Activated CD4-positive, alpha-beta T cell treated with anti-CD3 and anti-CD28 coated beads, Interleukin-2, amount 10 ng/mL, durations not matched to agents 24 days and 14 days (primary cell): ENCODE measurements at regions not wholly inside any gene's neighbourhood (a gene's known extent, or its start where the extent isn't known, plus 50 kb on each side); places are given as distances from the start of the nearest gene placed in this dataset.
A peak's percentile ranks its signal among the peaks of the same experiment; 100 is the strongest.

ENCODE experiments used
- DNase-seq: peaks from one replicate; pipeline ENCODE4 v3.0.0; 2022
- H3K27ac Mint-ChIP-seq: one replicate; pipeline ENCODE4 v1.8.0; 2022; ENCODE audit warnings: mild to moderate bottlenecking, mixed read lengths
- H3K27me3 Mint-ChIP-seq: one replicate; pipeline ENCODE4 v1.8.0; 2022; ENCODE audit warnings: mixed read lengths
- H3K36me3 Mint-ChIP-seq: one replicate; pipeline ENCODE4 v1.8.0; 2022; ENCODE audit warnings: low read depth, mild to moderate bottlenecking, mixed read lengths
- H3K4me1 Mint-ChIP-seq: one replicate; pipeline ENCODE4 v1.8.0; 2021; ENCODE audit warnings: mixed read lengths
- H3K4me3 Mint-ChIP-seq: one replicate; pipeline ENCODE4 v1.8.0; 2022; ENCODE audit warnings: mild to moderate bottlenecking, moderate library complexity, mixed read lengths
- H3K9me3 Mint-ChIP-seq: one replicate; pipeline ENCODE4 v1.8.0; 2021; ENCODE audit warnings: mixed read lengths
- intact Hi-C: fragments of 100-400 bp; cut with micrococcal nuclease; formaldehyde crosslinking; loops from one replicate; pipeline ENCODE4 v1.15.1; 2023

GRCh38 chr22:49468487-49469198 is 359.0 kb downstream of the BRD1 start:
- H3K4me1 Mint-ChIP-seq, result peaks cover 1% of the 10 kb centered on the region
- H3K9me3 Mint-ChIP-seq, result no peaks in the 10 kb centered on the region
- intact Hi-C loops, result no loop called here
- H3K36me3 Mint-ChIP-seq, result no peaks in the 10 kb centered on the region
- H3K27me3 Mint-ChIP-seq, result no peaks in the 10 kb centered on the region
- no peak overlapping the region for H3K27ac Mint-ChIP-seq
- no peak for DNase-seq
- no peak overlapping the region for H3K4me3 Mint-ChIP-seq

GRCh38 chr22:49466878-49467595 is 360.6 kb downstream of the BRD1 start:
- H3K4me1 Mint-ChIP-seq, result peaks cover 2% of the 10 kb centered on the region
- no peaks in the 10 kb centered on the region for H3K9me3 Mint-ChIP-seq
- intact Hi-C loops, result no loop called here
- DNase-seq, result no peak
- H3K4me3 Mint-ChIP-seq, result no peak overlapping the region
- H3K36me3 Mint-ChIP-seq, result no peaks in the 10 kb centered on the region
- no peak overlapping the region for H3K27ac Mint-ChIP-seq
- H3K27me3 Mint-ChIP-seq, result no peaks in the 10 kb centered on the region

GRCh38 chr22:49464037-49464436 is 363.6 kb downstream of the BRD1 start:
- intact Hi-C loops, result no loop called here
- Mint-ChIP-seq H3K4me3 (no peak overlapping the region), H3K27ac (no peak overlapping the region), H3K27me3 (no peaks in the 10 kb centered on the region), H3K4me1 (peaks cover 2% of the 10 kb centered on the region), H3K36me3 (no peaks in the 10 kb centered on the region), H3K9me3 (no peaks in the 10 kb centered on the region)
- DNase-seq, result no peak

GRCh38 chr22:49462795-49463194 is 364.9 kb downstream of the BRD1 start:
- DNase-seq, result peak; percentile 64
- intact Hi-C loops, result no loop called here

GRCh38 chr22:49462291-49462690 is 365.4 kb downstream of the BRD1 start:
- H3K4me3 Mint-ChIP-seq, result no peak overlapping the region
- no peaks in the 10 kb centered on the region for H3K36me3 Mint-ChIP-seq
- no peaks in the 10 kb centered on the region for H3K27me3 Mint-ChIP-seq
- H3K27ac Mint-ChIP-seq, result no peak overlapping the region
- peaks cover 2% of the 10 kb centered on the region for H3K4me1 Mint-ChIP-seq
- DNase-seq, result no peak
- no peaks in the 10 kb centered on the region for H3K9me3 Mint-ChIP-seq
- intact Hi-C loops, result no loop called here

More at GRCh38 chr22:49462795-49463194, 364.9 kb downstream of the BRD1 start:
- no peaks in the 10 kb centered on the region for H3K36me3 Mint-ChIP-seq
- no peak overlapping the region for H3K27ac Mint-ChIP-seq
- H3K9me3 Mint-ChIP-seq, result no peaks in the 10 kb centered on the region
- no peaks in the 10 kb centered on the region for H3K27me3 Mint-ChIP-seq
- H3K4me3 Mint-ChIP-seq, result no peak overlapping the region
- peaks cover 2% of the 10 kb centered on the region for H3K4me1 Mint-ChIP-seq

- intact Hi-C loops, result no loop called here
- Mint-ChIP-seq H3K4me1 (peaks cover 2% of the 10 kb centered on the region), H3K27ac (no peak overlapping the region), H3K36me3 (no peaks in the 10 kb centered on the region), H3K4me3 (no peak overlapping the region), H3K27me3 (no peaks in the 10 kb centered on the region), H3K9me3 (no peaks in the 10 kb centered on the region)
- DNase-seq, result no peak
These were observed 366.0 kb downstream of the BRD1 start for GRCh38 chr22:49461674-49462073.

- Mint-ChIP-seq H3K27ac (no peak overlapping the region), H3K36me3 (no peaks in the 10 kb centered on the region), H3K4me3 (no peak overlapping the region), H3K27me3 (no peaks in the 10 kb centered on the region), H3K4me1 (peaks cover 2% of the 10 kb centered on the region), H3K9me3 (no peaks in the 10 kb centered on the region)
- intact Hi-C loops, result no loop called here
- no peak for DNase-seq
These were observed 366.9 kb downstream of the BRD1 start for GRCh38 chr22:49460592-49461281.

GRCh38 chr22:49460091-49460490 is 367.6 kb downstream of the BRD1 start:
- peaks cover 2% of the 10 kb centered on the region for H3K4me1 Mint-ChIP-seq
- no peak overlapping the region for H3K27ac Mint-ChIP-seq
- DNase-seq, result no peak

GRCh38 chr22:49458708-49459099 is 369.0 kb downstream of the BRD1 start:
- Mint-ChIP-seq H3K27me3 (no peaks in the 10 kb centered on the region), H3K27ac (no peak overlapping the region), H3K4me3 (no peak overlapping the region), H3K4me1 (peaks cover 1% of the 10 kb centered on the region), H3K9me3 (no peaks in the 10 kb centered on the region), H3K36me3 (no peaks in the 10 kb centered on the region)
- intact Hi-C loops, result no loop called here
- DNase-seq, result no peak

More at GRCh38 chr22:49460091-49460490, 367.6 kb downstream of the BRD1 start:
- intact Hi-C loops, result no loop called here
- Mint-ChIP-seq H3K4me3 (no peak overlapping the region), H3K27me3 (no peaks in the 10 kb centered on the region), H3K9me3 (no peaks in the 10 kb centered on the region), H3K36me3 (no peaks in the 10 kb centered on the region)

GRCh38 chr22:49457946-49458707 is 369.5 kb downstream of the BRD1 start:
- intact Hi-C loops, result no loop called here
- H3K4me3 Mint-ChIP-seq, result no peak overlapping the region
- no peaks in the 10 kb centered on the region for H3K27me3 Mint-ChIP-seq
- no peak overlapping the region for H3K27ac Mint-ChIP-seq
- no peaks in the 10 kb centered on the region for H3K36me3 Mint-ChIP-seq
- H3K9me3 Mint-ChIP-seq, result no peaks in the 10 kb centered on the region
- no peaks in the 10 kb centered on the region for H3K4me1 Mint-ChIP-seq
- DNase-seq, result no peak

- Mint-ChIP-seq H3K4me1 (no peaks in the 10 kb centered on the region), H3K9me3 (no peaks in the 10 kb centered on the region), H3K4me3 (no peak overlapping the region), H3K36me3 (no peaks in the 10 kb centered on the region), H3K27ac (no peak overlapping the region), H3K27me3 (no peaks in the 10 kb centered on the region)
- intact Hi-C loops, result no loop called here
- no peak for DNase-seq
These were observed 370.5 kb downstream of the BRD1 start for GRCh38 chr22:49457146-49457545.

GRCh38 chr22:49455595-49455994 is 372.1 kb downstream of the BRD1 start:
- intact Hi-C loops, result no loop called here
- Mint-ChIP-seq H3K36me3 (no peaks in the 10 kb centered on the region), H3K4me1 (no peaks in the 10 kb centered on the region), H3K9me3 (no peaks in the 10 kb centered on the region), H3K4me3 (no peak overlapping the region), H3K27ac (no peak overlapping the region), H3K27me3 (peaks cover 6% of the 10 kb centered on the region)
- no peak for DNase-seq

GRCh38 chr22:49454726-49455125 is 372.9 kb downstream of the BRD1 start:
- H3K4me1 Mint-ChIP-seq, result no peaks in the 10 kb centered on the region
- no peak for DNase-seq
- peaks cover 14% of the 10 kb centered on the region for H3K27me3 Mint-ChIP-seq
- intact Hi-C loops, result no loop called here
- no peaks in the 10 kb centered on the region for H3K36me3 Mint-ChIP-seq
- H3K4me3 Mint-ChIP-seq, result no peak overlapping the region
- H3K27ac Mint-ChIP-seq, result no peak overlapping the region
- H3K9me3 Mint-ChIP-seq, result no peaks in the 10 kb centered on the region

GRCh38 chr22:49453771-49454170 is 373.9 kb downstream of the BRD1 start:
- DNase-seq, result no peak
- H3K9me3 Mint-ChIP-seq, result no peaks in the 10 kb centered on the region
- H3K4me3 Mint-ChIP-seq, result no peak overlapping the region
- H3K27me3 Mint-ChIP-seq, result peaks cover 18% of the 10 kb centered on the region
- no peaks in the 10 kb centered on the region for H3K4me1 Mint-ChIP-seq
- no peak overlapping the region for H3K27ac Mint-ChIP-seq
- H3K36me3 Mint-ChIP-seq, result no peaks in the 10 kb centered on the region
- intact Hi-C loops, result no loop called here
